Stimulated activated CD4-positive, alpha-beta T cell treated with anti-CD3 and anti-CD28 coated beads, Interleukin-2, amount 100 ng/mL, for 4 hours (primary cell): ENCODE measurements at regions not wholly inside any gene's neighbourhood (a gene's known extent, or its start where the extent isn't known, plus 50 kb on each side); places are given as distances from the start of the nearest gene placed in this dataset.
A peak's percentile ranks its signal among the peaks of the same experiment; 100 is the strongest.
"Not testable (repeated sequence)": the region's sequence is repeated elsewhere in the genome, so short reads cannot be mapped to it uniquely, and the experiment has no call there.

Experiments used
- DNase-seq: peaks from one replicate; pipeline ENCODE4 v3.0.0-alpha.2; 2020; ENCODE audit warnings: low read depth

- DNase-seq = no peak
Observed at GRCh38 chr1:182157187-182157586, 95.7 kb upstream of the ZNF648 start.

DNA sequence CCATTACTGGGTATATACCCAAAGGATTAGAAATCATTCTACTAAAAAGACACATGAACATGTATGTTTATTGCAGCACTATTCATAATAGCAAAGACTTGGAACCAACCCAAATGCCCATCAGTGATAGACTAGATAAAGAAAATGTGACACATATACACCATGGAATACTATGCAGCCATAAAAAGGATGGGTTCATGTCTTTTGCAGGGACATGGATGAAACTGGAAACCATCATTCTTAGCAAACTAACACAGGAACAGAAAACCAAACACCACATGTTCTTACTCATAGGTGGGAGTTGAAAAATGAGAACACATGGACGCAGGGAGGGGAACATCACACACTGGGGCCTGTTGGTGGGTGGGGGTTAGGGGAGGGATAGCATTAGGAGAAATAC lies 92.9 kb upstream of the ZNF648 start:
- not testable (repeated sequence) for DNase-seq

DNA sequence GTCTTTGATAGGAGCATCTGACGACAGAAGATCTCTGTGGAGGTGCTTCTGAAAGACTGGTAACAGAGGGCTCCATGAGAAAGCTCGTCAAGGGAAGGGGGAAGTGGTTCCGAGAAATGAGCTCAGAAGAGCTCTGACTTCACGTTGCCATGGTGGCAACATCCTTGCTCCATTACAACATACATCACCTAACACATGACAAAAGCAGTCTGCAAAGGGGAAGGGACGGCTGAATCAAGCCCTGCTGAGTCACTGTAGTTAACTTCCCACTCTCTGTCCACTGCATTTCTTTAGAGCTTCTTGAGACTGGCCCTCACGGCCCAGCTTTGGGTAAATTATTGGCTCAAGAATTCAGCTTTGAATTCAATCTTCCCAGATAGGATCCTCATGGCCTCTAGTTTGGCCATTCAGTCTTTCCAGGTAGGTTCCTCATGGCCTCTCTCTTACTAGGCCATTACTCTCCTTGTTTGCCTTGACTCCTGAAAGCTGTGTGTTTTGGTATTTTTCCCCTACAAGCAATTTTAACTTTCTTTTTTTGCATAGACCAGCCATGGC lies 88.0 kb upstream of the ZNF648 start:
- no peak for DNase-seq

GRCh38 chr1:182147951-182148350 lies 86.4 kb upstream of the ZNF648 start:
- DNase-seq = no peak

GRCh38 chr1:182147136-182147820 lies 85.8 kb upstream of the ZNF648 start:
- no peak for DNase-seq

GRCh38 chr1:182146286-182146685 lies 84.8 kb upstream of the ZNF648 start:
- DNase-seq = no peak

- no peak for DNase-seq
Observed at GRCh38 chr1:182145441-182145840, 83.9 kb upstream of the ZNF648 start.

GRCh38 chr1:182144646-182145030 lies 83.1 kb upstream of the ZNF648 start:
- DNase-seq = no peak

DNA sequence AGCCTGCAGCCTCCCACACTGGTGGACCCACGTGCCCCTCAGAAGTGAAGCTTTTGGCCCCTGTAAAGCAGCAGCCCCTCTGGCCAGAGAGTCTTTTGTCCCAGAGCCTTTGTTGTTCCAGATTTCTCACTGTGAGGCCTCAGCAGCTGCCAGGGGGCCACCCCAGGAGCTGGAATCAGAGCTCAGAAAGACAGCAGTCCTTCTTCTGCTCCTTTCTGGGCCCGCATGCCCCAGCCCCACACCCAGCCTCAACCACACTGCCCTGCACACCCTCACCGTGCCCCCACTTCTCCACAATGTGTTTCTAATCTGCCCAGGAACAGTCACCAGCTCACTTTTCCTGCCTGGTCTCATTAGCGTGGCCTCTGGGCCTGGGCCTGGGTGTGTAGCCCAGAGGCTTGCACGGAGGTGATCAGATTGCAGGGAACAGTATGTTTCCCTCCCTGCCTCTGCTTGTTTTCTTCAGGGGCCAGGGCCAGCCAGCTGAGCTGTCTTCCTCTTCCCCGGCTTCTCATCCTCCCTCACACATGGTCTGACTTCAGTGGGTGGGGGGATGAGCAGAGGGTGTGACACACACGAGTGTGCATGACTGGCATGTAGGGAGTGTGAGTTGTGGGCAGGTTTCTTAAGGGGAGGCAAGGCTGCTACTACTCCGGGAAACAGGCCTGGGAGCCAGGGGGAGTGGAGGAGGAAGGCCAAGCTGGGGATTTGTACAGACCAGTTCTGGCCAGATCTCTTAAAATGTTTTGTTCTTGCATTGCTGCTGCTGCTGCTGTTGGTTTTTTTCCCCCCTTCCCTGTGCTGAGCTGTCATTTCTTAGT lies 82.5 kb upstream of the ZNF648 start:
- no peak for DNase-seq

GRCh38 chr1:182143154-182143657 lies 81.7 kb upstream of the ZNF648 start:
- DNase-seq = peak; percentile 80

- DNase-seq = no peak
Observed at GRCh38 chr1:182142621-182143020, 81.1 kb upstream of the ZNF648 start.

DNA sequence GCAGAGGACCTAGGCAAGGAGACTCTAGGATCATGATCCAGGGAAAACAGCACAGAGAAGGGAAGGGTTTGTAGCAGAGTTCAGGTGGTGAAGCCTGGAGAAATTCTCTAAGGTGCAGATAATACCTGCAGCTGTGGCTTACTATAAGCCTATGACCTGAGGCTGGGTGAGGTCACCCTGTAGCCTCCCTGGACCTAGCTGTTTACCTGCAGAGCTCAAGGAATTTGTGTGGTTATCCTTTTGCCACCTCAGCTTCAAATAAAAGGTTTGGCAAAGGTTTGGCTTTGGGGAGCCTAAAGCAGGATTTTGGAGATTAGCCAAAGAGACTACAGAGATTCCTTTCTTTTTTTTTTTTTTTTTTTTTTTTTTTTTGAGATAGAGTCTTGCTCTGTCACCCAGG lies 79.5 kb upstream of the ZNF648 start:
- no peak for DNase-seq

- no peak for DNase-seq
Observed at GRCh38 chr1:182139496-182139895, 78.0 kb upstream of the ZNF648 start.

DNA sequence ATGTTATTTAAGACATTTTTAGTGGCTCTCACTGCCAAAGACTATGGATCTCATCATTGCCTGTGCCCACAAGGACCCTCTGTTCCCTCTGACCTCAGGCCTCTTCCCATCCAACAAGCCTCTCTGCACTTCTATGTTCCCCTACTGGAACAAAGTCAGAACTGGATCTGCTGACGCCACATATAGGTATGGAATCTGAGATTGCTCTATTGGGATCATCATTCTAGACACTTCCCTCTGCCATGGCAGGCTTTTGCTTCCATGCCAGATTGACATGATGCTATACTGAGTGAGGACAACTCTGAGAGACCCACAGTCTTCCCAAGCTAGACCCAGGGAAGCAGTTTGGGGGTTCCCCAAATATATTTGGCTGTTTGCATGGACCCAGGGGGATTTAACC lies 76.0 kb upstream of the ZNF648 start:
- DNase-seq = no peak

DNA sequence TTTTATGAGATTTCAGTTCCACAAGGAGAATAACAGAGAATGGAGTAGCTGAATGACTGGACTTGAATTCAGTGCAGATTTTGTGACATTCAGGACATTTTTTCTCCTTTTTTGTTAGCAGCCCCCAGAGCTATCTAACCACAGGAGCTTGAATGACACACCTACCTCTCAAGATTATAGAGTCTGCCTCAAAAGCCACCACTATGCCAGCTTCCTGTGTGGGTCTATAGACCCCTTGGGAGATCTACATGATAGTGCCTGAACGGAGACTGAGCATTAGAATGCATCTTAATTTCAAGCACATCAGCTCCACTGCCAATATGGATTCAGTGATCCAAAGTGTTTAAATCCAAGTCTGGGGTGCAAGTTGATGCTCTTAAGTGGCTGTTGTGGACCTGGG lies 74.4 kb upstream of the ZNF648 start:
- DNase-seq = no peak

GRCh38 chr1:182134257-182134656 lies 72.7 kb upstream of the ZNF648 start:
- no peak for DNase-seq

DNA sequence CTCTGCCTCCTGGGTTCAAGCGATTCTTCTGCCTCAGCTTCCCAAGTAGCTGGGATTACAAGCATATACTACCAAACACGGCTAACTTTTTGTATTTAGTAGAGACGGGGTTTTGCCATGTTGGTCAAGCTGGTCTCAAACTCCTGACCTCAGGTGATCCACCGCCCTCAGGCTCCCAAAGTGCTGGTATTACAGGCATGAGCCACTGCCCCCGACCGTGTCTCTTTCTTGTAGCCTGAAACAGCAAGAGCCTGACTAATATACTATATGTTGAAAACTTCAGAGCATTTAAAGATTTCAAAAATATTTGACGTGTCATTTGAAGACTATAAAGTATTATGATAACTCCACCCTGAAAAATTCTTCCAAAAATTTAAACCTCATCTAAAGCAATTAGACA lies 71.7 kb upstream of the ZNF648 start:
- DNase-seq = no peak

GRCh38 chr1:182129398-182129797 lies 67.9 kb upstream of the ZNF648 start:
- no peak for DNase-seq

GRCh38 chr1:182128502-182128901 lies 67.0 kb upstream of the ZNF648 start:
- no peak for DNase-seq

- DNase-seq = no peak
Observed at GRCh38 chr1:182127656-182128055, 66.1 kb upstream of the ZNF648 start.

GRCh38 chr1:182126272-182126800 lies 64.8 kb upstream of the ZNF648 start:
- DNase-seq = no peak

DNA sequence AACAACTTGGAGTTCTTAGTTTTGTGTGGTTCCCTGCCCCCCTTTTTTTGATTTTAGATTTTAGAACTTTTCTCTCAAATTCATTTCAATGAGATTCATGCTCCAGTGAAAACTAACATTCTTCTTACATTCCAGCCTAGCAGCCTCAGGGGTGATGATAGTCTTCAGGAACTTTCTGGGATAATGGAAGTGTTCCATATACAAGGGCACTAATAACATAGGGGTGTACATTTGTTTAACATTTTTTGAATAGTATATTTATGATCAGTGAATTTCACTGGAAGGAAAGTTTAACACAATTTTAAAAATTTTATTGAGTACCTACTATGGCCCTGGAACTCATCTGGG lies 61.4 kb upstream of the ZNF648 start:
- DNase-seq = no peak
